IPS-18a (cell line): ENCODE measurements at regions not wholly inside any gene's neighbourhood (a gene's known extent, or its start where the extent isn't known, plus 50 kb on each side); places are given as distances from the start of the nearest gene placed in this dataset.
"Not testable (repeated sequence)": the region's sequence is repeated elsewhere in the genome, so short reads cannot be mapped to it uniquely, and the experiment has no call there.

Experiments used
- H3K27ac ChIP-seq: one replicate; pipeline ENCODE4 v1.5.1; 2013; ENCODE audit warnings: low read length
- H3K27me3 ChIP-seq: one replicate; pipeline ENCODE4 v1.6.1; 2013; ENCODE audit warnings: mild to moderate bottlenecking, low read length; ENCODE audit not compliant: control insufficient read depth, insufficient read depth
- H3K36me3 ChIP-seq: one replicate; pipeline ENCODE4 v1.6.1; 2013; ENCODE audit warnings: low read depth, low read length; ENCODE audit not compliant: control insufficient read depth
- H3K4me1 ChIP-seq: one replicate; pipeline ENCODE4 v1.6.1; 2013; ENCODE audit warnings: low read depth, low read length; ENCODE audit not compliant: control insufficient read depth
- H3K4me3 ChIP-seq: one replicate; pipeline ENCODE4 v1.5.1; 2013; ENCODE audit warnings: low read length
- H3K9ac ChIP-seq: one replicate; pipeline ENCODE4 v1.6.1; 2013; ENCODE audit warnings: mild to moderate bottlenecking, low read length, moderate library complexity
- H3K9me3 ChIP-seq: one replicate; pipeline ENCODE4 v1.6.1; 2013; ENCODE audit warnings: low read depth, low read length; ENCODE audit not compliant: control insufficient read depth

DNA sequence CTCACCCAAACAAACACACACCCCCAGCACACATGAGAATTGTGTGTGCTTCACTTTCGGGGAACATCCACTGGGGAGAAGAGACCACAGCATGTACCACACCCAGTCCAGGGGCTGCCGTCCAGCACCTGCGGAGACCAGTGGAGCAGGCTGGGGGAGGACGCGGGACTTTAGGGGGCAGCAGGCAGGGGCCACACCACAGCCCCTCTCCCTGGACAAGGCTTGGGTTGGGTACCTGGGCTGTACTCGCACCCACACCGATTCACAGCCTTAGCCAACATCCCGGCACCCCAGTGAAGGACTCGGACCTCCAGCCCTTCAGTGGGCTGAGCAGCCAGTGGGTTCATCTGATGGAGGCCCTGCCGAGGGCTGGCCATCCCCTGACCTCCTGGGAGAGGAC, 63.3 kb downstream of the RBFOX3 start:
- H3K27ac ChIP-seq = no peak overlapping the region
- peaks cover under 1% of the 10 kb centered on the region for H3K9me3 ChIP-seq
- no peaks in the 10 kb centered on the region for H3K27me3 ChIP-seq
- no peaks in the 10 kb centered on the region for H3K36me3 ChIP-seq
- peaks cover 7% of the 10 kb centered on the region for H3K4me1 ChIP-seq
- H3K4me3 ChIP-seq = no peak overlapping the region
- H3K9ac ChIP-seq = no peak overlapping the region

DNA sequence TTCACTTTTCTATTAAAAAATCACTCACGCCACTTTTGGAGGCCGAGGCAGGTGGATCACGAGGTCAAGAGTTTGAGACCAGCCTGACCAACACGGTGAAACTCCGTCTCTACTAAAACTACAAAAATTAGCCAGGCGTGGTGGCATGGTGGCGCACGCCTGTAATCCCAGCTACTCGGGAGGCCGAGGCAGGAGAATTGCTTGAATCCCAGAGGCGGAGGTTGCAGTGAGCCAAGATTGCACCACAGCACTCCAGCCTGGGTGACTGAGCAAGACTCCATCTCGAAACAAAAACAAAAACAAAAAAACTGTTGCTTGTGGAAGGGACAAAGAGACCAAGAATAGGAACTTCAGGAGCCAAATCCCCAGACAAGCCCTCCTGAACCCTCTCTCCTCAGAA, 63.7 kb downstream of the RBFOX3 start:
- H3K9me3 ChIP-seq, H3K27me3 ChIP-seq, H3K4me1 ChIP-seq, H3K36me3 ChIP-seq, H3K9ac ChIP-seq, H3K4me3 ChIP-seq, H3K27ac ChIP-seq: not testable (repeated sequence)

DNA sequence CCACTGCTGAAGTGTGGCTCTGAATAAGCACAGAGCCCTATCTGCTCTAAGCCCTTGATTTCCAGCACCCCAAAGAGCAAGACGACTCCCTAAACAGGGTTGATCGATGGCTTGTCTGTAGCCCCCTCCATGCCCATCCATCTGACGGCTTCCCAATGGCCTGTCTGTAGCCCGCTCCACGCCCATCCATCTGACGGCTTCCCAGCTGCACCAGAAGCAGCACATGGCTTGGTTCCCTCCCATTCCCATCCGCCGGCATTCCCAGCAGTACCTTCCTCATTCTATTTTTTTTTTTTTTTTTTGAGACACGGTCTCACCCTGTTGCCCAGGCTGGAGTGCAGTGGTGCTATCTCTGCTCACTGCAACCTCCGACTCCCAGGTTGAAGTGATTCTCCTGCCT, 64.5 kb downstream of the RBFOX3 start:
- Histone ChIP-seq H3K4me3 (no peak overlapping the region), H3K27ac (no peak overlapping the region), H3K9ac (no peak overlapping the region), H3K9me3 (no peaks in the 10 kb centered on the region), H3K4me1 (peaks cover 7% of the 10 kb centered on the region), H3K36me3 (no peaks in the 10 kb centered on the region), H3K27me3 (no peaks in the 10 kb centered on the region)

DNA sequence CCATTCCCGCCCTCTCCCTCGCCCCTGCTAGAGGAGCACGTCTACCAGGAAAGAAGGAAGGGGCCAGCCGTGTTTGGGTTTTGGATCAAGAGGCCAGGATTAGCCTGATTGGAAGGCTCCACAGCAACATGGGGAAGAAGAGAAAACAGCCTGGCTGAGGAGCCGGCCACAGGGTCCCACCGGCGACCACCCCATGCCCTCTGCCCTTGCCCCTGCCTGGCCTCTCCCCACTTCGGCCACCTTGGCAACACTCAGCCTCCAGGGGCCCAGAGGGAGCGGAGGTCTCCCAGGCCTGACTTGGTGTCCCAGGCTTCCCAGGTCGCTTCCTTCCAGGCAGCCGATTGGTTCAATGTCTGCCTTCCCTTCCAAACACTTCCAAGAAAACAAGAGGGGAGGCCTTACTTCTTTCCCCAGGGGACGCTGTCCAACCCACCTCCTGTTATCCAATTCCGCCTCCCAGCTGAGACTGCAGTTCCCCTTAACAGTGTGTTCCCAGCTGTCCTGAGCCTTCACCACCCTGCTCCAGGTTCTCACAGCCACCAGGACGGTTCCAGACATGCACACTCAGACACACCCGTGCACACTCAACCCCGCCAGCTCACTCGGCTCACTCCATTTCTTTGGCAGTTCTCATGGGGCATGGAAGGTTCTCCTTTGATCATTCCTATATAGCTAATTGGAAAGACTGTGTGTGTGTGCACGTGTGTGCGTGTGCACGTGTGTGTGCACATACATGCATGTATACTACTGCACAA, 65.4 kb downstream of the RBFOX3 start:
- peaks cover 7% of the 10 kb centered on the region for H3K4me1 ChIP-seq
- no peak overlapping the region for H3K4me3 ChIP-seq
- H3K27me3 ChIP-seq = no peaks in the 10 kb centered on the region
- H3K9me3 ChIP-seq = no peaks in the 10 kb centered on the region
- H3K36me3 ChIP-seq = no peaks in the 10 kb centered on the region
- no peak overlapping the region for H3K9ac ChIP-seq
- no peak overlapping the region for H3K27ac ChIP-seq

DNA sequence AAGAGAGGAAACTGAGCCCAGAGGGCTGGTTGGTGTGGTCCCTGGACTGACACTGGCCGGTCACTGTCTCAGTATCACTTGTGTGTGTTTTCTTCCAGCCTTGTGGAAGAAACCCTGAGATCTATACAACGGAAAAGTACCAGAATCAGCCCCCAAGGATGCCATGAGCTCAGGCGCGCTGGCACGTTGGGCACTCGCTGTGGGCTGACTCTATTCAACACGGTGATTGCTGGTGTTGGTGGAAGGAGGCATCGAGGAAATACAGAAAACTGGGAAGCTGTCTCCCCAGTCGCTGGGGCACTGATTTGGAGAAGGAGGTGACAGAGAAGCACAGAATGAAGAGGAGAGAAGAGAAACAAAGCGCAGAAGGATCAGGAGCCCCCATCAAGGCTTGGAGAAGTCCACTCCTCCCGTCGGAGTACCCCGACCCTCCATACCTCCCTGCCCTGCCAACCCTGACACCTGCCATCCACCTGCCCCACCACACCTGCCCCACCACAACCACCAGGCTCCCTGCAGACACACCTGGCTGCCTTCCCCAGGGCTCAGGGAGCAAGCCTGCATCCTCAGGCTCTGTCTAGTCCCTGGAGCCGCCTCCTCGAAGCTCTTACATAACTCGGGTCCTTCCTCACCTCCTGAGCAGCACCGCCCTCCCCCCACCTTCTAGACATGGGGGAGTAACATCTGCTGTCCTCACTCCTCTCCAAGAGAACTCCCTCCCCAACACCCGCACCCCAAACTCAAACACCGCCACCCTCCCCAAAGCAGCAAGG, 66.5 kb downstream of the RBFOX3 start:
- Histone ChIP-seq H3K9me3 (no peaks in the 10 kb centered on the region), H3K4me3 (no peak overlapping the region), H3K27ac (no peak overlapping the region), H3K4me1 (peaks cover under 1% of the 10 kb centered on the region), H3K9ac (no peak overlapping the region), H3K27me3 (no peaks in the 10 kb centered on the region), H3K36me3 (no peaks in the 10 kb centered on the region)

DNA sequence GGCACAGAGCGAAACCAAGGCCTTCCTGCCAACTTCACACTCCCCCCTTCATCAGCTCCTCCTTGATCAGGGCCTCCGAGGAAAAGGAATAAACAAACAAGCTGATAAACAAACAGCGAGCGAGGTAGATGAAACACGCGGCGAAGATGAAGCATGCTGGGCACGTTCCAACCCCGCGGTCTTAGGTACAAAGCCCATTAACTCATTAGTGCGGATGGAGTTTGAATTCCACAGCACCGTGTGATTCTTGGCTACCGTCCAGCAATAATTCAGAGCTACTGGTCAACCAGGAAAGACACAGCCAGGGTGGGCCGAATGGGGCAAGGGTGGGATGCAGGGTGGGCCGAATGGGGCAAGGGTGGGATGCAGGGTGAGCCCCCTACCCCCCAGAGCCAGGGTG, 67.3 kb downstream of the RBFOX3 start:
- Histone ChIP-seq H3K4me1 (no peaks in the 10 kb centered on the region), H3K27ac (no peak overlapping the region), H3K9ac (no peak overlapping the region), H3K4me3 (no peak overlapping the region), H3K36me3 (no peaks in the 10 kb centered on the region), H3K27me3 (no peaks in the 10 kb centered on the region), H3K9me3 (no peaks in the 10 kb centered on the region)

DNA sequence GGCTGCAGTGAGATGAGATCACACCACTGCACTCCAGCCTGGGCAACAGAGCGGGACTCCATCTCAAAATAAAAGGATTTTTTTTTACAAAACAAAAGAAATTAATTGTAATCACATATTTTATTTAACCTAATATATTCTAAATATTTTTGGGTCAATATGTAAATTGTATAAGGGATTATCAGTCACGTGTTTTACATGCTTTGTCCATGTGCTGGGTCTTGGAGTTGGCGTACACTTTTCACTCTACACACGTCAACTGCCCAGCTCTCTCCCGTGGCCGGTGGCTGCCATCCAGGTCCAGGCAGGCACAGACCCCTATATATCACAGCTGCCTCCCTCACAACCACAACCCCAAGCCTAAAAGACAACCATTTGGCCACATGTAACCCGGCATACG, 68.1 kb downstream of the RBFOX3 start:
- no peak overlapping the region for H3K27ac ChIP-seq
- H3K9me3 ChIP-seq = no peaks in the 10 kb centered on the region
- H3K36me3 ChIP-seq = no peaks in the 10 kb centered on the region
- H3K9ac ChIP-seq = no peak overlapping the region
- no peaks in the 10 kb centered on the region for H3K4me1 ChIP-seq
- no peaks in the 10 kb centered on the region for H3K27me3 ChIP-seq
- no peak overlapping the region for H3K4me3 ChIP-seq

DNA sequence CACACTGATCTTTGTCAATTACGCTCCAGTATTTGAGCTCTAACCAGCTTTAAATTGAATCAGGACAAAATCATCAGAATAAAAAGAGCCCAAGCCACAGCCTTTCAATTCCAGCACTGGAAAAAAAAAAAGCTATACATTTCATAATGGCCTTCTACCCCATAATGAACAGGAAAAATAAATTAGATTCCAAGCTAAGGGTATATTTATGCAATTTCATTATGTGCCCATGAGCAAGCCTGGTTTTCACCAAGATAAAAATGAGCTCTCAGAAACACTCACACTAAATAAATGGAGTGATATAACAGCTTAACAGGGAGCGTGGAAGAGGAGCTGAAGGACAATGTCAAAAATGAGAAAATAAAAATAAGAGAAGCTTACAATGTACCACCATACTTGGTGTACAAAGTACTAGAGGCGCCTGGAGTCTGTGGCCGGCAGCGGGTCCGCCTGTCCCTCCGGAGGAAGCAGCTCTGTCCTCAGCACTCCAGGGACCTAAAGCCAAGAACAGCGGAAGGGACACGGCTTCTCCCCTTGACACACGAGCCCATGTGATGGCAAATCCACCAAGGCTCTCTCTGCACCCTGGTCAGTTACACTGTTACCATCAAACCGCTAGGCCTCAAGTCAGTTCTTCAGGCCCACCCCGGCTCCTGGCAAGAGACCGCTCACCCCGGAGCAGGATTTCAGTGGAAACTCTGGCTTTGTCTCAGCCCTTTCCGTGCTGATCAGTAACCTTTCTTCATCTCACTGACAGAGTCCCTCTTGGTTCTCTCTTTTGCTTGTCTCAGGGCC, 69.6 kb downstream of the RBFOX3 start:
- no peak overlapping the region for H3K4me3 ChIP-seq
- H3K27ac ChIP-seq = no peak overlapping the region
- H3K9me3 ChIP-seq = no peaks in the 10 kb centered on the region
- no peaks in the 10 kb centered on the region for H3K27me3 ChIP-seq
- H3K9ac ChIP-seq = no peak overlapping the region
- H3K4me1 ChIP-seq = no peaks in the 10 kb centered on the region
- H3K36me3 ChIP-seq = no peaks in the 10 kb centered on the region

DNA sequence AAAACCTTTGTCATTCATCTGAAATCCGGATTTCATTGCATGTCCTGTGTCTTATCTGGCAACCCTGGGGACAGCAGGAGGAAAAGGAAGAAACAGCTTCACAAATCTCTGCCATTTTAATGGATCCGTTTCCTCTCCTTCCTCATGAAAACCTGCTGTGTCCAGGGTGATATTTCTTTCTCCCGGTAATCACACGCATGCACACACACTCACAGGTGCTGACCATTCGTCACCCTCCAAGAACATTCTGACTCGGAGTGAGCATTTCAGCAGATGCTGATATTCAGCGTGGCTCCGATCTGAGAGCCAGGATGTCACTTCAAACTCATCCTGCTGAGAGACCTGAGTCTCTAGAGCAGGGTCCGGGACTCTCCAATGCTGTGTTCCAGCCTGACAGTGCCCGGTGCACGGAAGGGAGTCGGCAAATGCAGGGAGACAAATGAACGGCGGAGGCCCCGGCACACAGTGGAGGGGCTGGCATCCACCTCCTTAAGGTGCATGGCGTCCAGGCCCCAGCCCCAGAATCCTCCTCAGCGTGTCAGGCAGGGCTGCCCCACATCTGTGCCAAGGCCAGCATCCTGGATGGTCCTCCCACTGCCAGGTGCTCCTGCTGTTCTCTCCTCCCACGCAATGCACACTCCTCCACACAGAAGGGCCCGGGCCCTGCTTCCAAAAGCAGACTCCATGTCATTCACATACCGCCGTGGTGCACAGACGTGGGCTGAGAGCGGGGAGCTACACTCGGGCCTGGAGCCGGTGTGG, 70.7 kb downstream of the RBFOX3 start:
- H3K27ac ChIP-seq = no peak overlapping the region
- H3K4me3 ChIP-seq = no peak overlapping the region
- H3K36me3 ChIP-seq = no peaks in the 10 kb centered on the region
- H3K9ac ChIP-seq = no peak overlapping the region
- no peaks in the 10 kb centered on the region for H3K9me3 ChIP-seq
- H3K4me1 ChIP-seq = no peaks in the 10 kb centered on the region
- no peaks in the 10 kb centered on the region for H3K27me3 ChIP-seq

DNA sequence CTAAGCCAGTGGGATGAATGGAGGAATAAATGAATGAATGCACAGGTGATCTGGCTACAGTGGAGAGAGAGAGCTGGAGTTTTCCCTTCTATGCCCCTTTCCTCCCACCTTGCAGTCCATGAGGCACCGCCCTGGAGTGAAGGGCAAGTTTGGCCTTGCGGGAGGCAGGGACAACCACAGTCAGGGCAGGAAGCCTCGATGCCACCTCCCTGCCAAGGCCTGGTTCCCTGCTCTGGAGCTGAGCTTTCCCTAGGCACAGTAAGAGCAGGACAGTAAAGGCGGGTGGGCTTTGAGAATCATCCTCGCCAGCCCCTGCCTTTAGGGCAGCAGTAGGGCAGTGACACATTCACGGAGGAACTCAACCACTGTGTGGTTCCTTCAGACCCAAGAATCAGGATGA, 72.6 kb downstream of the RBFOX3 start:
- Histone ChIP-seq H3K27me3 (no peaks in the 10 kb centered on the region), H3K4me1 (no peaks in the 10 kb centered on the region), H3K36me3 (no peaks in the 10 kb centered on the region), H3K9ac (no peak overlapping the region), H3K4me3 (no peak overlapping the region), H3K9me3 (no peaks in the 10 kb centered on the region), H3K27ac (no peak overlapping the region)

DNA sequence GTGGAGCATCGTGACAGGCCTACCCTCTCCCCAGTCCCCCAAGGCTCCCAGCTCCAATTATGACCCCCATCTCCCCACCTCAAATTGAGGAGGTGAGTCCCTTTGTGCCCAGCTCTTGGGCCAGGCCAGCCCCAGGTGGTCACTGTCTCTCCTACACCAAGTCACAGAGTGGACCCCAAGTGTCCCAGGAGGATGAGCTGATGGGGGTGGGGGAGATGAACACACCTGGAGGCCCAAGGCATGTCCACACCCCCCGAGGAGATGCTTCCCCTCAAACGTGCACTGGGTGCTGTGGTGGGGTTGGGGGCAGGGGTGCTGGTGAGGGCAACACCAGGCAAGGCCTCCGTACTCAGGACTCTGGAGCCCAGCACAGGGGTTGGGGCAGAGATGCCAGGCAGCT, 73.2 kb downstream of the RBFOX3 start:
- no peaks in the 10 kb centered on the region for H3K4me1 ChIP-seq
- H3K9me3 ChIP-seq = no peaks in the 10 kb centered on the region
- H3K27ac ChIP-seq = no peak overlapping the region
- H3K27me3 ChIP-seq = no peaks in the 10 kb centered on the region
- no peaks in the 10 kb centered on the region for H3K36me3 ChIP-seq
- no peak overlapping the region for H3K4me3 ChIP-seq
- H3K9ac ChIP-seq = no peak overlapping the region
